GM19397 (cell line): ENCODE measurements at regions not wholly inside any gene's neighbourhood (a gene's known extent, or its start where the extent isn't known, plus 50 kb on each side); places are given as distances from the start of the nearest gene placed in this dataset.
A peak's percentile ranks its signal among the peaks of the same experiment; 100 is the strongest.
"Not testable (repeated sequence)": the region's sequence is repeated elsewhere in the genome, so short reads cannot be mapped to it uniquely, and the experiment has no call there.

Experiments used
- ATAC-seq: cut with Tn5 transposase; IDR thresholded peaks from one replicate; pipeline ENCODE4 v1.9.1; 2021; ENCODE audit warnings: mild to moderate bottlenecking, moderate library complexity; ENCODE audit not compliant: unreplicated experiment

DNA sequence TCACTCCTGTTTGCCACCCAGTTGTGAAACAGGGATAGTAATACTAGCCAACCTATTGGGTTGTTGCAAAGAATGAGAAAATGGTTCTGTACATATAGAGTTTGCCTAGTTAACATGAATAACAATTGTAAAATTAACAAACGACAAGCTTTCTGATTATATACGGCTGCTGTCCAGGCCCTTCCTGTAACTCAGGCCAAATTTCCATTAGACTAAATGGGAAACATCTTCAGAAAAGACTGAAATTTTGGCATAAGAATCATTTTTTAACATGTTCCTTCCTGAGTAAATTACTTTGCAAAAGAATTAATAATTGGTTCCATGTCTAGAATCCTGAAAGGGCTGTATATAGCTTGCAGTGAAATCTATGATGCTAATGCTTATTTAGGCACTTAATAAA lies 117.7 kb upstream of the SATB2 start:
- ATAC-seq = no peak

DNA sequence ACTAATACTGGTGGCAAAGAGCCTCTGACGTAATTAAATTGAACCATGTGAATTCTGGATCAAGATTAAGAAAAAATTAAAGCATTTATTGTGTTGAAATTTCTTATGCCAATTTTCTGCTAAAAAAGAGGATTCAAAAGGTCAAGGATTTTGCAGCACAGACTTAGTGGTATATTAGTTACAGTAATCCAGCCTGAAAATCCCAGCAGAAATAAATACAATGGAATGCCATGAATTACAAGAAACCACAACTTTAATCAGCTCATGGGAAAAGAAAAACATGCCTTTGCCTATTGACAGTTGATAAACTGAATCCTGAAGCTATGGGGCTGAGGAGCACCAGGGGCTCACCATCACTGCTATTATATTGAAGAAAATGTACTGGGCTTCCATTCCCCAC lies 114.8 kb upstream of the SATB2 start:
- no peak for ATAC-seq

- ATAC-seq = no peak
These were observed 113.2 kb upstream of the SATB2 start for GRCh38 chr2:199570934-199571333.

DNA sequence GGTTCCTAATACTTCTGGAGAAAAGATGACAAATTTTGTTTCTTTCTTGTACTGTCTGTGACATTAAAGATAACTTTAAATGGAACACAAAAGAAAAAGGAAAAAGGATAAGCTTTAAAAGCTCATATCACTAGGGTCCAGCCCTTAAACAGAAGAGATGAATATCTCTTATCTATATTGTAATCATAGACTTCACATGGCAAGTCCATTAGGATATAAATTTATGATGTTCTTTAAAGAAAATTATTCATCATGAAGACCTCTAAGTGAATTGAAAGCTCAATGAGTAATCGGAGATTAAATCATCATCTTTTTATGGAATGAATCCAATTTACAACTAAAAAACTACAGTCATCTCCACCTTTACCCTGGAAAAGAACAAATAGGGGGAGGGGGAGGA lies 111.6 kb upstream of the SATB2 start:
- ATAC-seq = no peak

DNA sequence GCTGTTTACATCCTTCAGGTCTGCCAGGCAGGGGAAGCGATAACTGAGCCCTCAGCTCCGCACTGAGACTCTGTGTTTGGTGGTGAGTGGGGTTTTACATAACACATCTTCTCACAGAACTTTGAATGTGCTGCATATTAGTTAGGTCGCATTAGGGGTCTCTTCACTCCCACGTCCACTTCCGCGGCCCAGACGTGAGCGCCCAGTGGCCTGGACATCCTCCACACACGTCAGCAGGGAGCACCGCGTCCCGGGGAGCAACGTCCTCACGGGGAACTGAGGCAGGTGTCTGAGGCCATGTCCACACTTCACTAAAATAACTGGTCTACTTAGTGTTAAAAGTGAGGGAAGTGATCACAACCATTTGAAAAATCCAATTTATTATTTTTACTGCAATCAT lies 100.4 kb upstream of the SATB2 start:
- ATAC-seq = no peak

GRCh38 chr2:199556527-199557285 lies 99.0 kb upstream of the SATB2 start:
- no peak for ATAC-seq

DNA sequence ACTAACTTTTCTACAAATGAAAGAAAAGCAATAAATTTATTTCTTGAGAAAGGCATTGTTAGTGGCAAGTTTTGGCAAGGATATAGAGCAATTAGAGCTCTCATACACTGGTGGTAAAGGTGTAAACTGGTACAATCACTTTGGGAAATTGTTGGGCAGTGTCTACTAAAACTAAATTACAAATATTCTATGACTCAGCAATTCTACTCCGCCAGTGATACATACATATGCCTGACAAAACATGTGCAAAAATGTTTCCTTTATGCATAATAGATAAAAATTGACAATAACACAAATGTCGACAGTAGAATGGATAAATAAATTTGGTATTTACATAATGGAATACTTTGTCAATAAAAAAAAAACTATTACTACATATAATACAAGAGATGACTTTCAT lies 96.3 kb upstream of the SATB2 start:
- ATAC-seq = no peak

- no peak for ATAC-seq
These were observed 94.4 kb upstream of the SATB2 start for GRCh38 chr2:199552141-199552540.

DNA sequence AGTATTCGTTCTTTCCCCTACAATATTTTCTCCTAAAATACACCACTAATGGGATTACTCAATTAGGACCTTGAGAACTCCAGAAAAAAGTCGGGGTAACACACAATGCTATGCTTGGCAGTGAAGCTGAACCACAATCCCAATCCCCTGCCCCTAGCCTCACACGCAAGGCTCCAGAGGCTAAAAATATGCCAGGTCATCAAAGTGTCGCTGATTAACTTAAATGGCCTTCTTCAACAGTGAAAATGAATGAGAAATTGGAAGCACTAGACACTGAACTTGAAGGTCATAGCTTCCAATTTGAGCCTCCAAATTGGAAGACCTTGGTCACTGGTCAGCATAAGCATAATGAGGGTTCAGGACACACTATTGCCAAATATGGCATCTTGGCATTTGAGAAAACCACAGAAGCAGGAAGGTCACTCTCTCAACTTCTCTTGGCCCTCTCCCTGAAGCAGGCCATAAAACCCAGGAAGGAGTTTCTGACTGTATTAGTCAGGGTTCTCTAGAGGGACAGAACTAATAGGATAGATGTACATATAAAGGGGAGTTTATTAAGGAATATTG lies 86.0 kb upstream of the SATB2 start:
- no peak for ATAC-seq

- ATAC-seq = no peak
These were observed 77.9 kb upstream of the SATB2 start for GRCh38 chr2:199535445-199536177.

DNA sequence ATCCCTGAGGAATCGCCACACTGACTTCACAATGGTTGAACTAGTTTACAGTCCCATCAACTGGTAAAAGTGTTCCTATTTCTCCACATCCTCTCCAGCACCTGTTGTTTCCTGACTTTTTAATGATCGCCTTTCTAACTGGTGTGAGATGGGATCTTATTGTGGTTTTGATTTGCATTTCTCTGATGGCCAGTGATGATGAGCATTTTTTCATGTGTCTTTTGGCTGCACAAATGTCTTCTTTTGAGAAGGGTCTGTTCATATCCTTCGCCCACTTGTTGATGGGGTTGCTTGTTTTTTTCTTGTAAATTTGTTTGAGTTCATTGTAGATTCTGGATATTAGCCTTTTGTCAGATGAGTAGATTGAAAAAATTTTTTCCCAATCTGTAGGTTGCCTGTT lies 76.1 kb upstream of the SATB2 start:
- not testable (repeated sequence) for ATAC-seq

DNA sequence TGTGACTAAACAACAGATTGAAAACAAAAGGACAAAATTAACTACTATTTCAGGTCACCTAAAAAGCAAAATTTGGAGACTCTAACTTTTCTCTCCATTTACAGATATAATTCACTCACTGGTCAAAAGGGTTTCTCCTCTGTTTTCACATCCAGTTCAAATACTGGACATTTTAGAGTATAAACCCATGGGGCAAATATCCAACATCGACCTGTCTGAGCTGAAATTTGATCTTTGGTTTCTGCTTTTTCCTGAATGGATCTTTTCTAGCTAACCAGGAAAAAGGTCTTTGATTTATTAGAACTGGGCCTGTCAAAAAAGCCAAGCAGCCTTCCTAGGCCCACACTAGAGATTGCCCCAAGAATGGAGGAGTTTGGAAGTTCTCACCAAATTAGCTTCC lies 69.3 kb upstream of the SATB2 start:
- ATAC-seq = no peak

GRCh38 chr2:199524689-199525574 lies 67.2 kb upstream of the SATB2 start:
- no peak for ATAC-seq

DNA sequence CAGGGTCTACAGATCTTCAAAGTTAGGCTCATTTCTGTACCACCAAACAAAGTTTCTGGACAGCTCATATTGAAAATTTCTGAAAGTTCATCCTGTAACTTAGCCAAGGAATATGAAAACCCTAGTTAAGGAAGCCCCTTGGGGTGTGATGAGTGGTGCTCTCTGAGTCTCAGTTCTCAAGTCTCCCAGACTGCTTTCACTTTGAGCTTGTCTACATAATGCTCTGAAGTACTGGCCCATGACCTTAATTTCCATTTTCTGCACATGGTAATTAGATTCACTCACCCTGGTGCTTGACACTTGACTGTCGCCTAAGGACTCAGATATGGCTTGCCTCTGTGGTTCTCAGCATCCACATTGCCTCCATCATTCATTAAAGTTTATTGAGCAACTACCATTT lies 51.7 kb upstream of the SATB2 start:
- peak; percentile 89 for ATAC-seq
